ENCODE measurements at regions not wholly inside any gene's neighbourhood (a gene's known extent, or its start where the extent isn't known, plus 50 kb on each side); places are given as distances from the start of the nearest gene placed in this dataset.

GRCh38 chr7:95668504-95669018, 72.2 kb upstream of the PDK4 start:
- ChIA-PET POLR2A (no interaction called here), CTCF (no interaction called here)
- H3K4me3 ChIP-seq (ENCODE audit: low read length): no peak overlapping the region
- H3K27me3 ChIP-seq (ENCODE audit: control insufficient read depth in 1 of 2, insufficient read depth in 2 of 2, low read length in 2 of 2): no peaks in the 10 kb centered on the region
- H3K9me3 ChIP-seq (ENCODE audit: control insufficient read depth in 1 of 2, insufficient read depth in 1 of 2, low read length in 2 of 2): peaks cover 0 to 5% of the 10 kb centered on the region in 2 experiments
- Mint-ChIP-seq H3K9me3 (peaks cover 2% of the 10 kb centered on the region), H3K27ac (no peak overlapping the region), H3K4me3 (no peak overlapping the region), H3K36me3 (ENCODE audit: low read depth) (no peaks in the 10 kb centered on the region), H3K27me3 (no peaks in the 10 kb centered on the region), H3K4me1 (ENCODE audit: low read depth) (no peaks in the 10 kb centered on the region)
- DNase-seq (no peak), ATAC-seq (ENCODE audit: poor library complexity) (no peak)
- H3K4me1 ChIP-seq (ENCODE audit: insufficient read depth, low read length): no peaks in the 10 kb centered on the region
- no peak overlapping the region for H3K27ac ChIP-seq (ENCODE audit: low read depth in 1 of 2, low read length in 2 of 2)
- intact Hi-C loops (cut with DNase I, micrococcal nuclease): no loop called here
- no peaks in the 10 kb centered on the region for H3K36me3 ChIP-seq (ENCODE audit: insufficient read depth, low read length)
- no peak for TF ChIP-seq CTCF (IDR thresholded peaks at IDR 0.05)

- intact Hi-C loops (cut with DNase I, micrococcal nuclease): no loop called here
These were observed 66.7 kb upstream of the PDK4 start for GRCh38 chr7:95662987-95663386.

GRCh38 chr7:95660023-95660434, 63.7 kb upstream of the PDK4 start:
- H3K9me3 Mint-ChIP-seq: peaks cover 12% of the 10 kb centered on the region
- ATAC-seq (ENCODE audit: poor library complexity): no peak
- H3K9me3 ChIP-seq (ENCODE audit: control insufficient read depth in 1 of 2, insufficient read depth in 1 of 2, low read length in 2 of 2): peaks cover 0 to 5% of the 10 kb centered on the region in 2 experiments

More at GRCh38 chr7:95662987-95663386, 66.7 kb upstream of the PDK4 start:
- H3K27me3 ChIP-seq (ENCODE audit: control insufficient read depth in 1 of 2, insufficient read depth in 2 of 2, low read length in 2 of 2): no peaks in the 10 kb centered on the region
- POLR2A ChIA-PET: no interaction called here
- CTCF ChIA-PET: no interaction called here
- DNase-seq (no peak), ATAC-seq (ENCODE audit: poor library complexity) (no peak)
- H3K27ac Mint-ChIP-seq: no peak overlapping the region
- no peak overlapping the region for H3K4me3 ChIP-seq (ENCODE audit: low read length)
- no peaks in the 10 kb centered on the region for H3K4me1 ChIP-seq (ENCODE audit: insufficient read depth, low read length)
- no peaks in the 10 kb centered on the region for H3K36me3 Mint-ChIP-seq (ENCODE audit: low read depth)
- no peak overlapping the region for H3K27ac ChIP-seq (ENCODE audit: low read depth in 1 of 2, low read length in 2 of 2)
- peaks cover 5% of the 10 kb centered on the region for H3K27me3 Mint-ChIP-seq
- no peak for TF ChIP-seq CTCF (IDR thresholded peaks at IDR 0.05)
- peaks cover 14% of the 10 kb centered on the region for H3K9me3 Mint-ChIP-seq
- H3K4me1 Mint-ChIP-seq (ENCODE audit: low read depth): no peaks in the 10 kb centered on the region
- H3K9me3 ChIP-seq (ENCODE audit: control insufficient read depth in 1 of 2, insufficient read depth in 1 of 2, low read length in 2 of 2): peaks cover 0 to 5% of the 10 kb centered on the region in 2 experiments
- no peaks in the 10 kb centered on the region for H3K36me3 ChIP-seq (ENCODE audit: insufficient read depth, low read length)
- H3K4me3 Mint-ChIP-seq: no peak overlapping the region

More at GRCh38 chr7:95660023-95660434, 63.7 kb upstream of the PDK4 start:
- ChIA-PET CTCF (no interaction called here), POLR2A (no interaction called here)
- H3K27ac ChIP-seq (ENCODE audit: low read depth in 1 of 2, low read length in 2 of 2): no peak overlapping the region
- no peaks in the 10 kb centered on the region for H3K4me1 ChIP-seq (ENCODE audit: insufficient read depth, low read length)
- no peaks in the 10 kb centered on the region for H3K4me1 Mint-ChIP-seq (ENCODE audit: low read depth)
- H3K27me3 ChIP-seq (ENCODE audit: control insufficient read depth in 1 of 2, insufficient read depth in 2 of 2, low read length in 2 of 2): no peaks in the 10 kb centered on the region
- H3K4me3 ChIP-seq (ENCODE audit: low read length): no peak overlapping the region
- H3K36me3 ChIP-seq (ENCODE audit: insufficient read depth, low read length): no peaks in the 10 kb centered on the region
- H3K36me3 Mint-ChIP-seq (ENCODE audit: low read depth): no peaks in the 10 kb centered on the region
- peaks cover 9% of the 10 kb centered on the region for H3K27me3 Mint-ChIP-seq
- no peak overlapping the region for H3K27ac Mint-ChIP-seq
- intact Hi-C loops (cut with DNase I, micrococcal nuclease): no loop called here
- no peak for DNase-seq
- no peak overlapping the region for H3K4me3 Mint-ChIP-seq
- no peak for TF ChIP-seq CTCF (IDR thresholded peaks at IDR 0.05)

Measured in CD4-positive, alpha-beta T cell (primary cell).